ENCODE measurements at regions not wholly inside any gene's neighbourhood (a gene's known extent, or its start where the extent isn't known, plus 50 kb on each side); places are given as distances from the start of the nearest gene placed in this dataset.
A peak's percentile ranks its signal among the peaks of the same experiment; 100 is the strongest.
"Not testable (repeated sequence)": the region's sequence is repeated elsewhere in the genome, so short reads cannot be mapped to it uniquely, and the experiment has no call there.

DNA sequence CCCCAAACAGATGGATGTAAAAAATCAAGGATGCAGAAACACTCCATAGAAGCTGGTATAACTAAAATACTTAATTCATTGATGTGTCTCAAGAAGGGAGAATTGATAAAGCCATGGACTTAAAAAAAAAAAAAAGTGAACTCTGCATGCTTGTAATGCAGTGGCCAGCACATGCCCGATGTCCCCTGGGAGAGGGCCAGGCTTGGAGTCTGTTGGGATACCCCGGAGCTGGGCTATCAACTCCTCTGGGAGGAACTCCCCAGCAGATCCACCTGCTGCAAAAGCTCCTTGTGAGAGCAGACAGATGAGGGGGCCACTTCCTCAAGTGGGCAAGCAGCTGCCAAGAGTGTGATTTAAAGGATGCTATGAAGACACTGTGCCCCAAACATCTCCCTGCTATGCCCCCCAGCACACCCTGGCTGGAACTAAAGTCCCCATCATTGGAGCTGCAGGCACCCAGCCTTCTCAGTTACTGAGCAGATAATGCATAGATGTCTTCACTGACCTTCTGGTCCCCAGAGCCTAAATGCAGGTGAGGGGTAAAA lies 311.5 kb upstream of the ID2 start:
- no peak for DNase-seq (ENCODE audit: low read depth)

DNA sequence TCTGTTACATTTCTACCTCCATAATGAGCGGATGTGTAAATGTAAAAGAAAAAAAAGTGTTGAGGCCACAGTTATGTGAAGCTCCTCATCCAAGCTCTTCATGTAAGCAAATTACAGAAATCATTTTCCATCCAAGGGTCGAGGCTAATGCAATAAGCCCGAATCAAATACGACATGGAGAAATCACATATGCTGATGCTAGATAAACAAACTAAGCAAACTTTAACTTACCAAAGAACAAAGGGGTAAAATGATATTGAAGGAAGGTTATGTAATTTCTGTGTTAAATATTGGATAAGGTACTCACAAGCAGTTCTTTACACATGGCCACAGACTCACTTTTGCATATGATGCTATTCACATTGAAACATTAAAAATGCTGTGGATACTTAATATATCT lies 310.2 kb upstream of the ID2 start:
- no peak for DNase-seq (ENCODE audit: low read depth)

DNA sequence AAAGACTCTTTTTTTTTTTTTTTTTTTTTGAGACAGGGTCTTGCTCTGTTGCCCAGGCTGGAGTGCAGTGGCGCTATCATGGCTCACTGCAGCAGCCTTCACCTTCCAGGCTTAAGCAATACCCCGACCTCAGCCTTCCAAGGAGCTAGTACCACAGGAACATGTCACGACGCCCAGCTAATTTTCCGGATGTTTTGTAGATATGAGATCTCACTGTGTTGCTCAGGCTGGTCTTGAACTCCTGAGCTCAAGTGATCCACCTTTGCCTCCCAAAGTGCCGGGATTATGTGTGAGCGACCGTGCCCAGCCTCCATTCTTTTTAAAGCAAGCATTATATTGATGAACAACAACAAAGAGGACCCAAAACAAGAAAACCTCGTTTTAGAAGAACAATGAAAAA lies 307.1 kb upstream of the ID2 start:
- DNase-seq (ENCODE audit: low read depth), result no peak

DNA sequence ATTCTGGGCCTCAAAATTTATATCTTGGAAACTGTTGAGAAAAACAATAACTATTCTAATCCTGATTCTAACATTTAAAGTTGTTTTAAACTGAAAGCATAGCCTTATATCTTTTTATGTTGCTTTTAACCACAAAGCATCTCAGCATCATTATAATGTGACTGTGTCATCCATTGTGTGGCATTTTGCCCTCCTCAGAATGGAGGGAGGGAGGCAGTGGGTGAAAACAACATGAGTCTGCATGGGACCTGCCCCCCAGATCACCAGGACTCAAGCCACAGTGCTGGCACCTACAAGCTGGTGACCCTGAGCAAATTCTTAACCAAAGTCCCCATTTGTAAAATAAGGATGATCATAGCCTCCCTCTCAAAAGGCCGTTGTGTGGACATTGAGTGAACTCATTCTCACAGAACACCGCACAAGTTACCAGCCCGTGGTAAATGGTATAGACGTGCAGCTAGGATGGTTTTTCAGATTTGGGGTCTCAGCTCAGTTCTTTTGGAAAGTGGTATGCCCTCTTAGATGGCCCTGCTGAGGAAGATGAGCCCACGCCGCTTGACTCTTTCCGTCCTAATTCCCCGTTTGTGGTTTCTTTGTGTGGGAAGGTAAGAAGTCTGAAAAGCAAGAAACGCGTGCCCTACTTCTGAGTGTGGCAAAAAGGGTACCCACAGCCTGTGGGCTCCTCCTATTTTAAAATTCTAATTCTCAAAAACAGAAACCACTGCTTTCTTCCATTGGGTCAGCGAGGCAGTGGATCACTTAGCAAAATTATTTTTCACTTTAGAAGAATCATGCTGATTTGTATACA lies 305.0 kb upstream of the ID2 start:
- DNase-seq (ENCODE audit: low read depth), result peak; percentile 6

DNA sequence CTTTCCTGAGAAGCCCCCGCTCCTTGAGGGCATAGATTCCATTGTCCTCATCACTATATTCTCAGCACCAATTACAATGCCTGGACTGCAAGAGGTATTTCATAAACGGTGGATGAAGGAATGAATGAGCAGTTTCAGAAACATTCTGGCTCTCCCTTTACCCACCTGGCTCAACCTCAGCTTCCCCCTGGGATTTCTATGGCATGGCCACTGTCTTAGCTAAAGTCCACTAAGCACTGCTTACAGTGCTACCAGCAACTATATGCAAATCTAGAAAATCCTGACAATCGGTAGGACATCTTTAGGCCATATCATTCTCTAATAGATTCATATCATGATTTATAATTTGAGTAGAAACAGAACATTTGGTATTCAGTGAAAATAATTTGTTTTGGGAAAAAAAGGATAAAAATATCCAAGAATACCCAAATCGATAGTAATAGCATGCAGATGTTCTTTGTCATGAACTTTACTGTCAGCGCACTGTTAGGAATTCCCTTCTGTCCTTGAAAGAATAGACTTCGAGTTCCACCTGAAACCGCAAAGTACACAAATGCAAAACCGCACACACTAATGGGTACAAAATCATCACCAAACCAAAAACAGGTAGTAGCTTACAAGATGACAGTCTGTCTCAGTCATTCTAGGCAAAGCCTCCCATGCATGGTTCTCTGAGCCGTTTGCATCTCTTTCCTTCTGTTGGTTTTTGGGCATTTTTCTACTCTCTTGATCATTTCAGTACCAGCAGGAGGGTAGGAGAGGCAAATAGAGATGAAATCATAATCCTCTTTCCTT lies 303.6 kb upstream of the ID2 start:
- no peak for DNase-seq (ENCODE audit: low read depth)

DNA sequence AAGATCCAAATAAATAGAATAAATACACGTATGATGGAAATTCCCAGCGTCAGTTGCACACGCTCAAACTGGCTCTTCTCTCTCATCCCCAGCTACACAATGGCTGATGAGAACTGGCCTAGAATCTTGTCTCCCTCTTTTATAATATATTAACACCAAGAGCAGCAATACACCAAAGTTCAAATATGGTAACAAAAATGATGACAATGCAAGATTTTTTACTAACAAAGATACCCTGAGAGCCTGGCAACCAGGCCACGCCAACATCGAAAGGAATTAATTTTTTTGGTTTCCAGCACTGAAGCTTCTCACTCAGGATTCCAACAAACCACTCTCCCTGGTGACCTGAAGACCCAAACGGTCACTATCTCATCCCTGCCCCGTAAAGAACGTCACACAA lies 302.7 kb upstream of the ID2 start:
- DNase-seq (ENCODE audit: low read depth), result no peak

DNA sequence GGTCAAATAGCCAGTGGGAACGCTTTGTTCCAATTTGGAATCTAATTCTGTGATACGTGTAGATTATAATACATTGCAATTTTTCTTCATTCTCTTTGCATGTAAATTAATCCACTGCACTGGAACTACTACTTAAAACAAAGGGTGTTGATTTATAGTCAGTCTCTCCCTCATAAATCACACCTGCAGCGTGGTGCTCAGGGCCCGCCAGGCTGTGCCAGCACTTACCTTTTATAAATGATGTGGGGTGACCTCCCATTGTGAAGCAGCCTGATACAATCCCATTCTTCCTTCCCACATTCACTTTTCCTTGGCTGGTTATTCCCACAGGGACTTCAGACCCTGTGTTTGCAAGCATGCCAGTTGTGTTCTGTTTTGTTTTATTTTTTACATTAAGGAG lies 302.3 kb upstream of the ID2 start:
- no peak for DNase-seq (ENCODE audit: low read depth)

DNA sequence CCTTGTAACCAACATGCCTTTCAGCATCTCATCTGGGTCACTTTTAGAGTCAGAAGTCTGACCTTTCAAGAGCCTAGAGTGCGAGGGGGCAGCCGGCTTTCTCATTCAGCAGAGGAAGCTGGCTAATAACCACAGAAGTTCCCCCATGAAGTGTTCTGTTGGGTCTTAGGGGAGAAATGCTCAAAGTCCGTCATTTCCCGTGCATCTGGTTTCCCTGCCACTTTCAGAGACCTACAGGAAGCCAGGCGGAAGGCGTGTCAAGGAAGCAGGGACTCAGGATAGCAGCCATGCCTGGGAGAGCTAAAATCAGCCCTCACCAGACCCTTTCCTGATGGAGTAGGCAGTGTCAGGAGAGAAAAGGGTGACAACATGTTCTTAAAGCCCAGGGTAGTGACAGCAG lies 301.8 kb upstream of the ID2 start:
- no peak for DNase-seq (ENCODE audit: low read depth)

DNA sequence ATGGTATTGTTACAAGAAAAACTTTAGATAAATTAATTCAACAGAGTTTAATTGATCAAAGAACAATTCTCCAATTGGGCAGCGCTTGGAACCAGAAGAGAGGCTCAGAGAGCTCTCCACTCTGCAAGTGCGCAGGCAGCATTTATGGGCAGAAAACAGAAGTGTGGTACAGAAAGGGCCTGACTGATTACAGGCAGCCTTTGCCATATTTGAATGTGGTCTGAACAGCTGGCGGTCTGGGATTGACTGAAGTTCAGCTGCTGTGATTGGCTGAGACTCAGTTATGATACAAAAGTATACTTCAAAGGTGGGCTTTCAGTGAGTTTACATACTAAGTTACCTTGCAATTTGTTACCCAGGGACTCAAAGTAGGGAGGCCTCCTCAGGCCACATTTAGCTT lies 301.3 kb upstream of the ID2 start:
- DNase-seq (ENCODE audit: low read depth), result no peak

DNA sequence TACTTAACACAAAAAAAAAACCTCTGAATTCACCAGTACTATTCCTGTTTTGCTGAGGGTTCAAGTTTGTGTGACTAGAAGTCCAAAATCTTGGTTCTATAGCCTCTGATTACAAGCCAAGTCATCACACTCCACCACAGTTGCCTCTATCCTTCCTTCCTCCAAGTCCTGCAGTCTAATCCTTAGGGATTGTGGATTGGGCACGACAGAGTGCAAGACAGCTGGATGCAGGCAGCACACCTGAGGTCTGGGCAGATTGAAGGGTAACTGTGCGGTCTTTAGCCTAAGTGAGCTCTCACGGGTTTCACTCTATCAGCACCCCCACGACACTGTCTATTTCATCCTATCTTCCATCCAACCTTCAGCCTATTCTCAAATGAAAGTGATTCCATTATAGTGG lies 299.4 kb upstream of the ID2 start:
- DNase-seq (ENCODE audit: low read depth), result no peak

DNA sequence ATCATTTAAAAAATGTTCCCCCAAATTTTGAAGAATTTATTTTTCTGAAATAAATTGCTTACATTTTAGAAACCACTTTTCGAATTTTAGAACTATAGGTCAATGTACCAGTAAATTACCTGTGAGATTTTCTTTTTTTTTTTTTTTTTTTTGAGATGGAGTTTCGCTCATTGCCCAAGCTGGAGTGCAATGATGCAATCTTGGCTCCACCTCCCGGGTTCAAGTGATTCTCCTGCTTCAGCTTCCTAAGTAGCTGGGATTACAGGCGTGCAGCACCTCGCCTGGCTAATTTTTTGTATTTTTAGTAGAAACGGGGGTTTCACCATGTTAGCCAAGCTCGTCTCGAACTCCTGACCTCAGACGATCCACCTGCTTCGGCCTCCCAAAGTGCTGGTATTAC lies 295.1 kb upstream of the ID2 start:
- not testable (repeated sequence) for DNase-seq (ENCODE audit: low read depth)

DNA sequence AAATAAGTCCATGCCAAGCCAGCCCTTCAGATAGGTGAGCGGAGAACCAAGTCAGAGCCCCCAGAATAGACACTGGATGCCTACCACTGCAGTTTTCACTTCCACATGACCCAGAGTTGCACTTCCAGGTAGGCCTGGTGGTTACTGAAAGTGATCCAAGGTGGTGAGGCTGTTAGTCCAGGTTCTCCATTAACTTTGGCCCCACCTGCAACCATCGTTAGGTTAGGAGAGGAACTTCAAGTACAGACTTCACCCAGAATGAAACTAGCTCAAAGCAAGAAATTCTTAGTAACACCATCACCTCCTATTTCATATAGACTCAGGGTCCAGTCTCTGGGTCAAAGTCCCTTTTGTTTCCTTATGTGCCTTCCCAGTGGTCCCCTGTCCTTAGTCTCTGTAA lies 293.1 kb upstream of the ID2 start:
- DNase-seq (ENCODE audit: low read depth), result no peak

DNA sequence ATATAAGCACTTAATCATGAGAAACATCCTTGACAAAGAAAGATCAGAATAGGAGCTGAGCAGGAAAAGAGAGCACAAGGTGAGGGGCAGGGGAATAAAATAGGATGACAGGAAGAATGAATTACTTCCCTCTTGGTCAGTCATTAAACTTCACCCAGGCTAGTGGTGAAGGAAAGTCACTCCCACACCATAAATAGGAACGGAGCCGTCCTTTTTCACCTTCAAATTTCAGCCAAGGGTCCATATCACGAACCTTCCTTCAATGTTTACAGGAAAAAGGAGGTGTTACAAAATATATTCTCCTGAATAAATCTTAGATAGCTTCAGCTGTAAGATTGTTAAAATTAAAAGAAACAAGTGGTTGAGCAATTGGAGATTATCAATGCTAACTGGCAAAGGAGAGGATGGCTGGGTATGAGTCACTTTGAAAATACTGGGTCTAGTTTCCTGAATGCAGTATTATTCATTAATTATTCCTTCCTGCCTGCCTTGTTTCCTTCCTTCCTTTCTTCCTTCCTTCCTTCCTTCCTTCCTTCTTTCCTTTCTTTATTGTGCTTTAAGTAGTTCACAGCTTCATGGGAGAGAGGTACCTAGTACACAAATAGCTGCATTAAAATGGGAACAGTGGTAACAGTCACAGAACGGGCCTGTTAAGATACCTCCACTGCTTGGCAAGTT lies 292.3 kb upstream of the ID2 start:
- DNase-seq (ENCODE audit: low read depth), result no peak

DNA sequence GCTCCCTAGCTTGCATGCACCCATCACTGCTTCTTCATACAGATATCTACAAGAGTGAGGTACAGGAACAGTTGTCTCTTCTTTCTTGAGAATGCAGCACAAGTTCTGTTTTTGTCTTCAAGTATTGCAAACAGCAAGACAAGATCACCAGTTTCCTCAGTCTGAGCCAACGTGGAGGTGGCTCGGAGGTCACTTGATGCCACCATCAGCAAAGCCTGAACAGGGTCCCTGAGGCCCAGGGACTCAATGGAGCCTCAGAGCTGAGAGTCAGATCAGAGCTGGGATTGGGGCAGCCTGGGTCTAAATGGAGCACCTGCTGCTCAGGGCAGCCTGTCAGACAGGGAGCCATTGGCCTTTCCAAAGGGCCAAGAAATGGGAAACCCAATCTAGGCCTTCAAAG lies 290.7 kb upstream of the ID2 start:
- DNase-seq (ENCODE audit: low read depth), result no peak

DNA sequence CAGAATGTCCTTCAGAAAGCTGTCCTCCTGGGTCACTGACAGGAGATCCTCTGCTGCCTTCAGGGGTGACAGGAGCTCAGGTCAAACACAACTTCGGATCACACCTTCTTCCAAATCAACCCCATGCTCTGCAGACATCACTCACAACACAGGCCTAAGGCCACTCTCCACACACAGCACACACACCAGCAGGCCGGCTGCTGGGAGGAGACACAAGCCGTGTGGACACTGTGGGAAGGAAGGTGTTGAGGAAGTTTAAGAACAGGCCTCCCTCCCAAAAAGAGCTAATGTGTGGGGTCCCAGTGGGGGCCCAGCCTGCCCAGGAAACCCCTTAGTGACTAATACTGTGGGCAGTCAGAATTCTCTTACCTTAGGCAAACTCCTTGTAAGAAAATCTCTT lies 290.3 kb upstream of the ID2 start:
- DNase-seq (ENCODE audit: low read depth), result no peak

DNA sequence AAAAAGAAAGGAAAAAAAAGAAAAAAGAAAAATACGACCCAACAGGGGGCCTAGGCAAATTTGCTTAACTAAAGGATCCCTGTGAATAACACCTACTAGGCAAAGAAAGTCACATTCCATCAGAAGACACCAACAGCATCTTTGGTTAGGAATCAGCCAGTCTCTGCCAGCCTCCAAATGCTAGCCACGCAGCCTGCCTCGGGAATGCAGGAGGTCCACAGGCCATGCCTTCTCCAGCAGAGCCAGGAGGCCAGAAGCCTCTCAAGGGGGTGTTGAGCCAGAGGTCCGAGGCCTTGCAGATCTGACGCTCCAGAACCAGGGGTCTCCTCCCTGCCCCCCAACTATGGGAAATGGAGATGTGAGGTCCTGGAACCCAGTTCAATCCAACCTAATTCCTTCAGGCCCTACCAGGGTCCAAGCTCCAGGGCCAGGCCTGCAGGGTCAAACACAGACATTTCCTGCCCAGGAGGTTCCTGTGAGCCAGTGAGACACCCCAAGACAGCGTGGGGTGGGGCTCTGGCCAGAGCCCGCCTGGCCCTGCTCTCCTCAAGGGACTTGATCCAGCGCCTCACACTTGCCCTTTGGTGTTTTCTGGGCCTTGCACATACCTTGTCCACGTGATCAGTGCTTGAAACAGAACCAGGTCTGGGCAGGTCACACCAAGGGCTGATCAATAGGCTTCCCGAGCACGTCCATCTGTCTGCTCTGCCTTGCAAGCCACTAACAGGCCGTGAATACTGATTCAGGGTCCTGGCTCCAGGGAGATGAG lies 289.6 kb upstream of the ID2 start:
- no peak for DNase-seq (ENCODE audit: low read depth)

DNA sequence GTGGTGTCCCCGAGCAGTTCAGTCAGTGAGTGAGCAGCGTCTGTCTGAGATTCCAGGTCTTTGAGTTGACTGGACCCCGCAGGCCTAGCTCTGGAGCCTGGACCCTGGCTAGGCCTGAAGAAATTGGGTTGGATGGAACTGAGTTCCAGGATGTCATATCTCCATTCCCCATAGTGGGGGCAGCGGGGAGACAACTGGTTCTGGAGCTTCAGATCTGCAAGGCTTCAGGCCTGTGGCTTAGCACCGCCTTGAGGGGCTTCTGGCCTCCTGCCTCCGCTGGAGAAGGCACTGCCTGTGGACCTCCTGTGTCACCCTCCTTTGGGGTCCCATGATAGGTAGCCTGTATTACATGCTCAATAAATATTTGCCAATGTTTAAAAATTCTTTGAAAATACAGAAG lies 288.4 kb upstream of the ID2 start:
- no peak for DNase-seq (ENCODE audit: low read depth)

DNA sequence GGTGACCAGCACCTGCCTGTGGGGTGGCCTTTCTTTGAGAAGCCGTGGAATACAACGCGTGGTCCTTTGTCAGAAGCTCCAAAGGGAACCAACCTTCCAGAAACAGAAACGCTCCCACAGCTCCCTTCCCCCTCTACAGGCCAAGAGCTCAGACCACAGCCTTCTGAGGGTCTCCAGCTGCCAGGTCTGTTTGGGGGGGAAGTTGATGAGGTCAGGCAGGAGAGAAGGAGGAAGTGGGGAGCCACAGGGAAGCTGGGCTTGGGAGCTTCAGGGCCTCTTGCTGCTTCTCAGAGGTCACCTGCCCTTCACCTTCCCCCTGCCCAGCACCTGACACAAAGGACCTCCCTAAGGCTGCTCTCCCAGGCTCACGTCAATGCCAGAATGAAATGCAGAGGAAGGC lies 287.7 kb upstream of the ID2 start:
- DNase-seq (ENCODE audit: low read depth), result no peak

DNA sequence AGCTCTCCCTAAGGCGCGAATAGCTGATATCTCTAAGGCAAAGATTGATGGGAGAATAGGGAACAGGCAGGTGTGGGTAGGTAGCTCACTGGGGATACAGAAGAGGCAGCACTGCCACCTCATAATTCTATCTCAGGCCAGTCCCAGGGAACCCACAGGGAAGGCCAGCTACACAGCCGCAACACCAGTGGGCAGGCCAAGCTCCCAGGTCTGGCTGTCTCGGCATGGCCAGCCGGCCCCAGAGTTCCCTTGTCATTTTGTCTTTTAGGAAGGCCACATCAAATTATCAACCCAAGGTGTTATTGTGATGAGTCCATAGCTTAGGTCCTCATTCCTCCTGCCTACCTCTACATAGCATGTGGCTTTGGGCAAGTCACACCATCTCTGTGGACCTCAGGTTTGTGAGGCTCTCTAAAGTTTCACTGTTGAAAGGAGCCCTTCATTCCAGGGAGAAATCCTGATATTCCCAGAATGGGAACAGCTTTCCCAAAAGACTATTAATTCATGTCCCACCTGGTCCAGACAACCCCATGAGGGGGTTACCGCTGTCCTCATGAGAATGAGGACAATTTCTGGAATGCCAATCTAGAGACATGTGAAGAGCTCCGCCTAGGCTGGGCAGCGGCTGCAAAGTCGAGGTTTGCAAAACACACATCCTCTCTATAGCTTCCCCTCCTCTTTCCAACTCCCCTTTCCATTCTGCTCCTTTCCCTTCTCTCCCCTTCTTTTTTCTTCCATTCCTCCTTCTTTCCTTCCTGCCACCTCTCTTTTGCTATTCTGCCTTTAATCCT lies 287.1 kb upstream of the ID2 start:
- DNase-seq (ENCODE audit: low read depth), result no peak

DNA sequence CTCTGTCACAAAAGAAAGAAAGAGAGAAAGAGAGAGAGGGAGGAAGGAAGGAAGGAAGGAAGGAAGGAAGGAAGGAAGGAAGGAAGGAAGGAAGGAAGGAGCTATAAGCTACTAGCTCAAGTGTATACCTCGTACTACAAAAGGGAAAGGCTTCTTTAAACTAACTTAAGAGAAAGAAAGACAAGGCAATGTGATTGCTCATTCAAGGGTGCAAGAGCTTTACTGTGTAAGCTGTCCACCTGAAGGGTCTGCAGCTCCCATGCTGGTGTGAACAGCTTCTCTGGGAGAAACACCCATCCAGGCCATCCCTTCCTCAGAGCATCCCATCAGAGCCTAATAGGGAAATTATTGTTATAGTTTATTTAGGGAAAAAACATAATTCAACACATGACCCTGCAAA lies 286.1 kb upstream of the ID2 start:
- no peak for DNase-seq (ENCODE audit: low read depth)

DNA sequence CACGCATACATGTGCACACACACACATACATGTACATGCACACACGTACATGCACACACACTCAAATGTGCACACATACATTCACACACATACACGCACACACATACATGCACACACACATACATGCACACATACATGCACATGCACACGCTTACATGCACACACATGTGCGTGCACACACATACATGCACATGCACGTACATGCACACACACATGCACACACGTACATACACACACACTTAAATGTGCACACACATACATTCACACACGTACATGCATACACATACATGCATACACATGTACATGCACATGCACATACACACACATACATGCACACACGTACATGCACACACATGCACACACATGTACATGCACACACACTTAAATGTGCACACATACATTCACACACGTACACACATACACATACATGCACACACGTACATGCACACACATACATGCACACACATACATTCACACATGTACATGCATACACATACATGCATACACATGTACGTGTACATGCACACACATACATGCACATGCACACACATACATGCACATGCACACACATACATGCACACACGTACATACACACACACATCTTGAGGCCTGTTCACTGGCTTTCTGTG lies 283.7 kb upstream of the ID2 start:
- DNase-seq (ENCODE audit: low read depth), result no peak

All from RPMI7951 (cell line).